ENCODE measurements at regions not wholly inside any gene's neighbourhood (a gene's known extent, or its start where the extent isn't known, plus 50 kb on each side); places are given as distances from the start of the nearest gene placed in this dataset.

DNA sequence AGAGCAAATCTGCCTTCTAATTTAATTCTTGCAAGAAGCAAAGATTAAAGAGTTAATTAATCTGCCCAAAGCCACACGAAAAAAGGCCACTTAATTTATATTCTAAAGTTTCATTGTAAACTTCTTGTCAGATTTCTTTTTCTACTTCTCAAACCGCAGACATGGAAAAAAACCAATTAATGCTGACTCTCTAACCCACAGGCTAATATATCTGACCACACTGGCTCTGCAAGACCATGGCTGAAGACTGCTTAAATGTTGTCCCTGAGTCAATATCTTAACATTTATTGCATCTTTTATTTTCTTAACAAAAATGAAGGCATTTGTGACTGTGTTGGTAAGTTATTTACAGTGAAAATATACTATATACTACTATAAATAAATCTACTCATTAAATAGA lies 234.0 kb upstream of the SP8 start:
- 63 to 69% methylated on average over 2 of the region's 2 CpGs for WGBS, 2 donors
- no peak overlapping the region for H3K4me3 ChIP-seq (ENCODE audit: low read depth, poor library complexity, severe bottlenecking)
- TF ChIP-seq POLR2A (IDR thresholded peaks at IDR 0.05), result no peak
- TF ChIP-seq, protein P1, sequence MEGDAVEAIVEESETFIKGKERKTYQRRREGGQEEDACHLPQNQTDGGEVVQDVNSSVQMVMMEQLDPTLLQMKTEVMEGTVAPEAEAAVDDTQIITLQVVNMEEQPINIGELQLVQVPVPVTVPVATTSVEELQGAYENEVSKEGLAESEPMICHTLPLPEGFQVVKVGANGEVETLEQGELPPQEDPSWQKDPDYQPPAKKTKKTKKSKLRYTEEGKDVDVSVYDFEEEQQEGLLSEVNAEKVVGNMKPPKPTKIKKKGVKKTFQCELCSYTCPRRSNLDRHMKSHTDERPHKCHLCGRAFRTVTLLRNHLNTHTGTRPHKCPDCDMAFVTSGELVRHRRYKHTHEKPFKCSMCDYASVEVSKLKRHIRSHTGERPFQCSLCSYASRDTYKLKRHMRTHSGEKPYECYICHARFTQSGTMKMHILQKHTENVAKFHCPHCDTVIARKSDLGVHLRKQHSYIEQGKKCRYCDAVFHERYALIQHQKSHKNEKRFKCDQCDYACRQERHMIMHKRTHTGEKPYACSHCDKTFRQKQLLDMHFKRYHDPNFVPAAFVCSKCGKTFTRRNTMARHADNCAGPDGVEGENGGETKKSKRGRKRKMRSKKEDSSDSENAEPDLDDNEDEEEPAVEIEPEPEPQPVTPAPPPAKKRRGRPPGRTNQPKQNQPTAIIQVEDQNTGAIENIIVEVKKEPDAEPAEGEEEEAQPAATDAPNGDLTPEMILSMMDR (IDR thresholded peaks at IDR 0.05), result no peak
- intact Hi-C loops (cut with DNase I; ENCODE audit: low total_unique reads), result no loop called here
- DNase-seq (ENCODE audit: low spot score in 2 of 2), result no peak

DNA sequence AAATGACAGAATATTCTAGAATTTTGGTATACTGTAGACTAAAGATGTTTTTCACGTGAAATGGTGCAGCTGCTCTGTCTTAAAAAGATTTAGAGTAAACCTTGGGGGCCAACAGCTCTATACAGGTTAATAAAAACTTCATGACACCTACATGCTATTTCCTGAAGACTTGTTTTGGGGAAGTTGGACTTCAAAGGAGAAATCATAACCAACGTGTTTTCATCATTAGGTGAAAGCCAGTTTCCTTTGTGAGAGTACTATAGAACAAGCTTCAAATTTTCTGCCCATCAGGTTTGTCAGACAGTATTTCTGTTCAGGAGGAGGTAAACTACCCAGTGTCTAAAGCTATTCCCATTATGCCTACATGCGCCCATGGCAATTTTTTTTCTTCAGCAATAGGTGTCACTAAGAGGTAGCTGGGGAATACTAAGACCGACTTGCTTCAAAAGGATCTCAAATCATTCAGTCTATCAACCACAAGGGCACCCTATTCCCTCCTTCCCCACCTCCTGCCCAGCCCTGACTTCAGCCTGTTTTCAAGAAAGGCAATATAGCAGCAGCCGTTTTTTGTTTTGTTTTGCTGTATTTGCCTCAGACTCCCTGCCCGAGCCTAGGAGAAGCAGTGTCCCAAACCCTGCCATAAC lies 237.3 kb upstream of the SP8 start:
- WGBS, 2 donors, result 54 to 57% methylated on average over 6 of the region's 6 CpGs
- intact Hi-C loops (cut with DNase I; ENCODE audit: low total_unique reads), result no loop called here
- TF ChIP-seq, protein P1 (IDR thresholded peaks at IDR 0.05), result no peak
- no peak for TF ChIP-seq POLR2A (IDR thresholded peaks at IDR 0.05)

DNA sequence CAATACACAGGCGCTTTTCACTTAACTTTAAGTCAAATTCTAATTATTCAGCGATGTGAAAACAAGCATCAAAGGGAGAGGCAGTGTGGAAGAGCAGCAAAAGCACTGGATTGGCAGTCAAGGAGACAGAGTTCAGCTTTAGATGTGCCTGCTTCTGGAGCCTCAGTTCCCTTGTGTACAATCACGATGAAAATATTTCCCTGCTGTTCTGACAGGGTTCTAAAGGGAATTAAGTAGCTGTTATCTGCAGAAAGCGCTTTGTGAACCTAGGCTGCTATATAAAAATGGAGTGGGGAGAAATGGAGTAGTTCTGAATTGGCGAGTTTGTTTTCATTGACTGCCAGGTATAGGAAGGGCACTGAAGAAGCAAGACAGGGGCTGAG lies 237.8 kb upstream of the SP8 start:
- WGBS, 2 donors, result 74 to 78% methylated on average over 5 of the region's 5 CpGs
- TF ChIP-seq, protein P1 (IDR thresholded peaks at IDR 0.05), result no peak
- TF ChIP-seq POLR2A (IDR thresholded peaks at IDR 0.05), result no peak
- intact Hi-C loops (cut with DNase I; ENCODE audit: low total_unique reads), result no loop called here
- H3K4me3 ChIP-seq (ENCODE audit: low read depth, poor library complexity, severe bottlenecking), result no peak overlapping the region
- no peak for DNase-seq (ENCODE audit: low spot score in 2 of 2)

More for the DNA sequence above, 237.3 kb upstream of the SP8 start:
- DNase-seq (ENCODE audit: low spot score in 2 of 2), result no peak
- no peak overlapping the region for H3K4me3 ChIP-seq (ENCODE audit: low read depth, poor library complexity, severe bottlenecking)

DNA sequence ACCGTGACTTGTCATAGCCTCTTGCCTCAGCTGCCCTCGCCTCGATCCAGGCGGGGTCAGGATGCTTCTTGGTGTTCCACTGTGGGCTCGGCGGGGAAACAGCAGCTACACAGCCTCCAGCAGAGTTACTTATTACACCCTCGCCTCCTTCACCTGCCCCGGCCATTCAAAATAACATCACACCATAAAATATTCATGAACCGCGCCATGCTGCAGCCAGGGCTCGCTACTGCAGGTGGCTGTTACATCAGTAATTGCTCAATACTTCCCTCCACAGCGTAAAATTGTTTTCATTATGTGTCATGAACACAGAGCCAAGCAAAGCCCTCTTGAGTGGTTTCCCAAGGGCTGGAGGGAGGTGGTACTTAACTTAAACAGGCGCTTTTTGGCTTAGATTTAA lies 241.5 kb upstream of the SP8 start:
- intact Hi-C loops (cut with DNase I; ENCODE audit: low total_unique reads), result no loop called here
- 35 to 53% methylated on average over 13 of the region's 13 CpGs for WGBS, 2 donors
- TF ChIP-seq POLR2A (IDR thresholded peaks at IDR 0.05), result no peak
- TF ChIP-seq, protein P1 (IDR thresholded peaks at IDR 0.05), result no peak
- H3K4me3 ChIP-seq (ENCODE audit: low read depth, poor library complexity, severe bottlenecking), result no peak overlapping the region
- DNase-seq (ENCODE audit: low spot score in 2 of 2), result no peak

DNA sequence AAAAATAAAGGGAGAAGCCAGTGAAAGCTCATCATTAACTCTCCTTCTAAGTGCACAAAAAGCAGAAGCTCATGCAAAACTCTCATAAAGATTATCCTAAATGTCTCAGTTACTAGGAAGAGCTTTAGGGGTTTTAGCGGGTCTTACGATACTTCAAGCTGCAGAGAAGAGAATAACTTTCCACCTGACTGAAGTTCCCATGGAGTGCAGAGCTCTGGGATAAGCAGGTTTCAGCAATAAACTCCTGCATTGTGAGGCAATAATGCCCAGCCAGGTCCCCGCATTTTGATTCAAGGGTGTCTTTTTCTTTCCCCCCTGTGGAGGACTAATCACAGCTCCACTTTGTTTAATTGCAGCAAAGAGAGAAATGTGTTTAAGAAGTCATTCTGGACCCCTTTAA lies 241.9 kb upstream of the SP8 start:
- no peak for TF ChIP-seq POLR2A (IDR thresholded peaks at IDR 0.05)
- TF ChIP-seq, protein P1 (IDR thresholded peaks at IDR 0.05), result no peak
- no peak for DNase-seq (ENCODE audit: low spot score in 2 of 2)
- no peak overlapping the region for H3K4me3 ChIP-seq (ENCODE audit: low read depth, poor library complexity, severe bottlenecking)
- intact Hi-C loops (cut with DNase I; ENCODE audit: low total_unique reads), result no loop called here
- 56 to 57% methylated on average over 3 of the region's 3 CpGs for WGBS, 2 donors

DNA sequence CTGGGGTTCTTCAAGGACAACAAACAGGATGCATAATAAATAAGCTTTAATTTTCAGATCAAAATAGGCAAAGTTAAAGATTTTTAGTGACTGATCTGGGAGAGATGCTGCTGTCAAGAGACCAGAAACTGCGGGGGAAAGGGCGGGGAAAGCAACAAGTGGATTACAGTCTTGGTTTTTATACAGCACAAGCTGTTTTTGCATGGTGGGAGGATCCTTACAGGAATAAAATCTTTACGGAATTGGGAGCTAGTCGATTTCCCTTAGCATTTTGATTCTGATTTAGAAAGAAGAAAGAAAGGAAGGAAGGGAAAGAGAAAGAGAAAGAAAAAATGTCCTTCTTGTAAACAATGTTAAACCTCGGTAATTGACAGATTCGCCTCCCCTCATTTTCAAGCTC lies 242.3 kb upstream of the SP8 start:
- no peak overlapping the region for H3K4me3 ChIP-seq (ENCODE audit: low read depth, poor library complexity, severe bottlenecking)
- TF ChIP-seq POLR2A (IDR thresholded peaks at IDR 0.05), result no peak
- TF ChIP-seq, protein P1 (IDR thresholded peaks at IDR 0.05), result no peak
- WGBS, 2 donors, result 53 to 58% methylated on average over 6 of the region's 6 CpGs
- intact Hi-C loops (cut with DNase I; ENCODE audit: low total_unique reads), result no loop called here
- no peak for DNase-seq (ENCODE audit: low spot score in 2 of 2)

Data from lower leg skin (tissue), 4 donors.